RWPE2 (cell line): ENCODE measurements at regions not wholly inside any gene's neighbourhood (a gene's known extent, or its start where the extent isn't known, plus 50 kb on each side); places are given as distances from the start of the nearest gene placed in this dataset.
"Not testable (repeated sequence)": the region's sequence is repeated elsewhere in the genome, so short reads cannot be mapped to it uniquely, and the experiment has no call there.

Experiments
- ATAC-seq: fragments of 200-7000 bp; cut with Tn5 transposase; 3 replicates; pipeline ENCODE4 v1.9.1; 2021; ENCODE audit warnings: low read depth
- DNase-seq: peaks from one replicate; pipeline ENCODE4 v3.0.0-alpha.2; 2020; ENCODE audit warnings: low spot score
- H3K27ac ChIP-seq: fragments of 450-650 bp; 2 replicates; pipeline ENCODE4 v1.5.1; 2017; ENCODE audit warnings: mild to moderate bottlenecking; ENCODE audit not compliant: poor library complexity, severe bottlenecking
- H3K27me3 ChIP-seq: fragments of 250-450 bp; sonication (Bioruptor Pico); 2 replicates; pipeline ENCODE4 v1.5.1; 2021; ENCODE audit warnings: mild to moderate bottlenecking, moderate library complexity; ENCODE audit not compliant: insufficient read depth, poor library complexity, severe bottlenecking
- H3K36me3 ChIP-seq: fragments of 250-450 bp; sonication (Bioruptor Pico); 2 replicates; pipeline ENCODE4 v1.5.1; 2020; ENCODE audit warnings: low read depth, mild to moderate bottlenecking, moderate library complexity
- H3K4me1 ChIP-seq: fragments of 250-450 bp; sonication (Bioruptor Pico); 2 replicates; pipeline ENCODE4 v1.5.1; 2021; ENCODE audit warnings: mild to moderate bottlenecking, moderate library complexity; ENCODE audit not compliant: insufficient read depth, poor library complexity, severe bottlenecking
- H3K4me3 ChIP-seq: fragments of 250-450 bp; sonication (Bioruptor Pico); 2 replicates; pipeline ENCODE4 v1.5.1; 2021; ENCODE audit warnings: mild to moderate bottlenecking, moderate library complexity; ENCODE audit not compliant: severe bottlenecking
- H3K9me3 ChIP-seq: fragments of 250-450 bp; sonication (Bioruptor Pico); 2 replicates; pipeline ENCODE4 v1.5.1; 2021; ENCODE audit warnings: mild to moderate bottlenecking, moderate library complexity; ENCODE audit not compliant: severe bottlenecking
- CTCF ChIP-seq: fragments of 450-650 bp; IDR thresholded peaks from one replicate; pipeline ENCODE4 v1.5.1; 2017; ENCODE audit warnings: mild to moderate bottlenecking, moderate library complexity; ENCODE audit not compliant: poor library complexity, severe bottlenecking

DNA sequence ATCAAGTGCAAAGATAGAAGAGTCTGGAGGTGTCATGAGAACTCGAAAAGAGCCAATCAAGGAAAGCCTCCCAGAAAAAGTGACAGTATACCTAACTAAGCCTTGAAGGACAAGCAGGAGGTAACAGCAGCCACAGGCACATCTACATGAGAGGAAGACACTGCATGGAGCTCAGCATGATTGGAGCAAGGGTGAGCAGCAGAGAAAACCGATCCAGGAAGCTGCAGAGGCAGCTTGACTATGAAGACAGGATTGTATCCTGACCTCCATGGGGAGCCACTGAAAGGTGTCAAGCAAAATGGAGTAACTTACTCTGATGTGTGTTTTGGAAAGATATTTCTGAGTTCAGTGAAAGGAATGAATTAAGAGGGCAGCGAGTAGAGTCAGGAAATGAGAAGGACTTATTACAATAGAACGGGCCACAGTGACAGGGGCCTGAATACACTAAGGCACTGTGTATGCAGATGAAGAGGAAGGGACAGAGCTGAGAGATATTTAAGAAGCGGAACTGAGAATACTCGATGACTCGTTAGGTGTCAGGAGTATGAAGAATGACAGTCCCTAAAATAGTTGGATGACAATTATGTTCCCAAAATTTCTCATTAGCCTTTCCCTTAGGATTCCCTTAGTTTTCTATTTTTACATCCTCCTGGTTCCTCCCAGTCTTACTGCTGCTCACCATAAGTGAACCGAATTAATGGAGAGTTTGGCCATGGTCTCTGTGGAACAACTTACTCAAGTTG lies 139.3 kb upstream of the NFIA start:
- DNase-seq (no peak), ATAC-seq (no peak)
- no peaks in the 10 kb centered on the region for H3K27me3 ChIP-seq
- H3K27ac ChIP-seq, result no peak overlapping the region
- H3K4me1 ChIP-seq, result peaks cover 5% of the 10 kb centered on the region
- H3K4me3 ChIP-seq, result no peak overlapping the region
- no peak for TF ChIP-seq CTCF
- H3K36me3 ChIP-seq, result no peaks in the 10 kb centered on the region
- no peaks in the 10 kb centered on the region for H3K9me3 ChIP-seq

GRCh38 chr1:60942291-60942690 lies 140.1 kb upstream of the NFIA start:
- Histone ChIP-seq H3K9me3 (no peaks in the 10 kb centered on the region), H3K27me3 (no peaks in the 10 kb centered on the region), H3K4me3 (no peak overlapping the region), H3K36me3 (no peaks in the 10 kb centered on the region), H3K27ac (no peak overlapping the region), H3K4me1 (peaks cover 5% of the 10 kb centered on the region)
- DNase-seq, result no peak
- no peak for TF ChIP-seq CTCF
- ATAC-seq, result peak; percentile 92

DNA sequence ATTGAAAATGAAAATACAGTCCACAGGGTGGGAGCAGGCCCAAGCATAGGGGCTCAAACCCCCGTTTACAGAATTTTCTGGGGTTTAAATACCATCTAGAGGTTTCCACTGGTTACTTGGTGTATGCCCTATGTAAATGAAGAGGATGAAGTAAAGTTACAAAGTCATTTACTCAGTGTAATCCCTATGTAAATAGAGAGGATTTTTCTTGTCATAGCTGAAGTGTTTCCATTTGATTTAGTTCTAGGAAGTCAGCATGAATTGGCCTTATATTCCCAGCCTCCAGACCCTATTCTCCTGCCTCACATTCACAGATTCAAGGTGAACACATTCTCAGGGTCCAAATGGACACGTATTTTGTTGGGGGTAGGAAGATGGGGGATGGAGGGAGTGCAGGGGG lies 141.7 kb upstream of the NFIA start:
- H3K9me3 ChIP-seq, H3K36me3 ChIP-seq, DNase-seq, H3K4me1 ChIP-seq, H3K27ac ChIP-seq, H3K4me3 ChIP-seq, ATAC-seq, H3K27me3 ChIP-seq: not testable (repeated sequence)

GRCh38 chr1:60937720-60938119 lies 144.6 kb upstream of the NFIA start:
- TF ChIP-seq CTCF, result no peak
- Histone ChIP-seq H3K4me1 (peaks cover 5% of the 10 kb centered on the region), H3K36me3 (no peaks in the 10 kb centered on the region), H3K4me3 (no peak overlapping the region), H3K27ac (no peak overlapping the region), H3K27me3 (no peaks in the 10 kb centered on the region), H3K9me3 (no peaks in the 10 kb centered on the region)
- DNase-seq, result no peak
- no peak for ATAC-seq

DNA sequence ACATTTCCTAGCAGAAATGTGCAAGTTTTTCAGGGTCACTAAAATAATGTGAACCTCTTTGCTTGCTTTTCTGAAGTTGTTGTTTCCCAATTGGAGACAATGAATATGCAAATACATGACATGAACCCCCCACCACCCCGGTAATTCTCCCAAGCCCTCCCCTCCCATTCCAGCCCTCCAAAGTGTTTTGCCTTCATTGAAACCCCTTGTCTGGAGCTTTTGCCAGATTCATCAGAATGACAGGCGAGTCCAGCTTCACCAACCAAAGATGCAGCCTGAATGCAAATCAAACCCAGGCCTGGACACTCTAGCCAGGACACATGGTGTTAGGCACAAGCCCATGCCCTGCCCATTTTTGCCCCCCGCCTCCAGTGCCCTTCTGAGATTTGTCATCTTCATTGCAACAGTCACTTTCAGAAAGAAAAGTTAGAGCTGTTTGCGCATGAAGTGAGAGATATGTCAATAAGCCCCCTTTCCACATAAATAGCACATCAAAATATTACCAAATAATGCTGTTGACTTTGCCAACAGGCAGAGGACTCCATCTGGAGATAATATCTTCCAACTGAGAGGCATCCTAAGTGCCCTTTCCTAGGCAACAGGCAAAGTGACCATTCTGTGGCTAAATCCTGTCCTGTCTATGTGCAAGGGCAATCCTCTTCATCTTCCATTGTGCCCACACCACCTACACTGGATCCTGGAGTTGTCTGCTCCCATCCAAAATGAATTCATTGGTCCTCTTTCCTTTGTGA lies 145.6 kb upstream of the NFIA start:
- no peaks in the 10 kb centered on the region for H3K9me3 ChIP-seq
- H3K27me3 ChIP-seq, result no peaks in the 10 kb centered on the region
- no peak overlapping the region for H3K4me3 ChIP-seq
- H3K4me1 ChIP-seq, result no peaks in the 10 kb centered on the region
- TF ChIP-seq CTCF, result no peak
- ATAC-seq, result no peak
- no peaks in the 10 kb centered on the region for H3K36me3 ChIP-seq
- H3K27ac ChIP-seq, result no peak overlapping the region
- DNase-seq, result no peak
